ENCODE measurements at regions not wholly inside any gene's neighbourhood (a gene's known extent, or its start where the extent isn't known, plus 50 kb on each side); places are given as distances from the start of the nearest gene placed in this dataset.
A peak's percentile ranks its signal among the peaks of the same experiment; 100 is the strongest.

- H3K27me3 ChIP-seq (ENCODE audit: insufficient read depth, low read length), result no peaks in the 10 kb centered on the region
- Mint-ChIP-seq H3K9me3 (peaks cover 0 to 24% (median 11%) of the 10 kb centered on the region in 8 donors), H3K27ac (no peak overlapping the region), H3K4me3 (no peak overlapping the region), H3K36me3 (no peaks in the 10 kb centered on the region), H3K27me3 (no peaks in the 10 kb centered on the region), H3K4me1 (no peaks in the 10 kb centered on the region)
- POLR2A ChIA-PET (ENCODE audit: partially characterized antibody), result no interaction called here
- no peaks in the 10 kb centered on the region for H3K36me3 ChIP-seq (ENCODE audit: insufficient read depth, low read length)
- DNase-seq, result no peak
- CTCF ChIA-PET (ENCODE audit: partially characterized antibody), result no interaction called here
- intact Hi-C loops (cut with micrococcal nuclease), result no loop called here
- H3K4me1 ChIP-seq (ENCODE audit: insufficient read depth, low read length), result no peaks in the 10 kb centered on the region
- no peaks in the 10 kb centered on the region for H3K9me3 ChIP-seq (ENCODE audit: control insufficient read depth in 1 of 2, low read length in 2 of 2)
- H3K4me3 ChIP-seq (ENCODE audit: low read length in 2 of 2), result no peak overlapping the region
- H3K27ac ChIP-seq (ENCODE audit: low read depth, low read length), result no peak overlapping the region
These were observed 639.0 kb upstream of the SORCS1 start for GRCh38 chr10:107803546-107803945.

GRCh38 chr10:107800061-107800460 lies 635.6 kb upstream of the SORCS1 start:
- Mint-ChIP-seq H3K27me3 (no peaks in the 10 kb centered on the region), H3K4me3 (no peak overlapping the region), H3K4me1 (no peaks in the 10 kb centered on the region), H3K36me3 (no peaks in the 10 kb centered on the region), H3K9me3 (peaks cover 0 to 27% (median 13%) of the 10 kb centered on the region in 8 donors), H3K27ac (no peak overlapping the region)
- Histone ChIP-seq H3K9me3 (ENCODE audit: control insufficient read depth in 1 of 2, low read length in 2 of 2) (no peaks in the 10 kb centered on the region), H3K4me3 (ENCODE audit: low read length in 2 of 2) (no peak overlapping the region), H3K36me3 (ENCODE audit: insufficient read depth, low read length) (no peaks in the 10 kb centered on the region), H3K4me1 (ENCODE audit: insufficient read depth, low read length) (no peaks in the 10 kb centered on the region), H3K27ac (ENCODE audit: low read depth, low read length) (no peak overlapping the region), H3K27me3 (ENCODE audit: insufficient read depth, low read length) (no peaks in the 10 kb centered on the region)
- CTCF ChIA-PET (ENCODE audit: partially characterized antibody), result no interaction called here
- POLR2A ChIA-PET (ENCODE audit: partially characterized antibody), result no interaction called here
- no peak for DNase-seq
- intact Hi-C loops (cut with micrococcal nuclease), result no loop called here

GRCh38 chr10:107790271-107790670 lies 625.8 kb upstream of the SORCS1 start:
- Histone ChIP-seq H3K27me3 (ENCODE audit: insufficient read depth, low read length) (no peaks in the 10 kb centered on the region), H3K36me3 (ENCODE audit: insufficient read depth, low read length) (no peaks in the 10 kb centered on the region), H3K27ac (ENCODE audit: low read depth, low read length) (no peak overlapping the region), H3K4me3 (ENCODE audit: low read length in 2 of 2) (no peak overlapping the region), H3K9me3 (ENCODE audit: control insufficient read depth in 1 of 2, low read length in 2 of 2) (peaks cover 0 to 3% of the 10 kb centered on the region in 2 donors), H3K4me1 (ENCODE audit: insufficient read depth, low read length) (no peaks in the 10 kb centered on the region)
- H3K27ac Mint-ChIP-seq, result no peak overlapping the region
- H3K4me3 Mint-ChIP-seq, result no peak overlapping the region
- H3K36me3 Mint-ChIP-seq, result no peaks in the 10 kb centered on the region
- H3K27me3 Mint-ChIP-seq, result no peaks in the 10 kb centered on the region
- POLR2A ChIA-PET (ENCODE audit: partially characterized antibody), result no interaction called here
- no peak for DNase-seq
- CTCF ChIA-PET (ENCODE audit: partially characterized antibody), result no interaction called here
- intact Hi-C loops (cut with micrococcal nuclease), result no loop called here
- H3K4me1 Mint-ChIP-seq, result no peaks in the 10 kb centered on the region
- peaks cover 0 to 17% (median 8%) of the 10 kb centered on the region in 8 donors for H3K9me3 Mint-ChIP-seq

- intact Hi-C loops (cut with micrococcal nuclease), result no loop called here
- ChIA-PET POLR2A (ENCODE audit: partially characterized antibody) (no interaction called here), CTCF (ENCODE audit: partially characterized antibody) (no interaction called here)
- H3K27me3 ChIP-seq (ENCODE audit: insufficient read depth, low read length), result no peaks in the 10 kb centered on the region
- no peaks in the 10 kb centered on the region for H3K4me1 Mint-ChIP-seq
- no peak overlapping the region for H3K4me3 ChIP-seq (ENCODE audit: low read length in 2 of 2)
- no peak overlapping the region for H3K4me3 Mint-ChIP-seq
- no peaks in the 10 kb centered on the region for H3K4me1 ChIP-seq (ENCODE audit: insufficient read depth, low read length)
- peaks cover 0 to 4% of the 10 kb centered on the region in 2 donors for H3K9me3 ChIP-seq (ENCODE audit: control insufficient read depth in 1 of 2, low read length in 2 of 2)
- DNase-seq, result no peak
- no peaks in the 10 kb centered on the region for H3K36me3 ChIP-seq (ENCODE audit: insufficient read depth, low read length)
- no peak overlapping the region for H3K27ac Mint-ChIP-seq
- H3K27ac ChIP-seq (ENCODE audit: low read depth, low read length), result no peak overlapping the region
- no peaks in the 10 kb centered on the region for H3K27me3 Mint-ChIP-seq
- peaks cover 0 to 29% (median 17%) of the 10 kb centered on the region in 8 donors for H3K9me3 Mint-ChIP-seq
- no peaks in the 10 kb centered on the region for H3K36me3 Mint-ChIP-seq
These were observed 606.6 kb upstream of the SORCS1 start for GRCh38 chr10:107771066-107771465.

GRCh38 chr10:107767185-107767584 lies 602.7 kb upstream of the SORCS1 start:
- ChIA-PET CTCF (ENCODE audit: partially characterized antibody) (no interaction called here), POLR2A (ENCODE audit: partially characterized antibody) (no interaction called here)
- H3K36me3 ChIP-seq (ENCODE audit: insufficient read depth, low read length), result no peaks in the 10 kb centered on the region
- H3K4me1 ChIP-seq (ENCODE audit: insufficient read depth, low read length), result no peaks in the 10 kb centered on the region
- Mint-ChIP-seq H3K36me3 (no peaks in the 10 kb centered on the region), H3K27me3 (no peaks in the 10 kb centered on the region), H3K4me3 (no peak overlapping the region), H3K4me1 (no peaks in the 10 kb centered on the region), H3K9me3 (peaks cover 0 to 28% (median 19%) of the 10 kb centered on the region in 8 donors), H3K27ac (peak overlapping the region in 1 of 7 donors; percentile 38)
- no peak for DNase-seq
- no peak overlapping the region for H3K4me3 ChIP-seq (ENCODE audit: low read length in 2 of 2)
- no peaks in the 10 kb centered on the region for H3K27me3 ChIP-seq (ENCODE audit: insufficient read depth, low read length)
- intact Hi-C loops (cut with micrococcal nuclease), result no loop called here
- peaks cover 0 to 4% of the 10 kb centered on the region in 2 donors for H3K9me3 ChIP-seq (ENCODE audit: control insufficient read depth in 1 of 2, low read length in 2 of 2)
- H3K27ac ChIP-seq (ENCODE audit: low read depth, low read length), result no peak overlapping the region

GRCh38 chr10:107754814-107755213 lies 590.3 kb upstream of the SORCS1 start:
- no peaks in the 10 kb centered on the region for H3K4me1 Mint-ChIP-seq
- H3K27ac ChIP-seq (ENCODE audit: low read depth, low read length), result no peak overlapping the region
- POLR2A ChIA-PET (ENCODE audit: partially characterized antibody), result no interaction called here
- H3K4me3 ChIP-seq (ENCODE audit: low read length in 2 of 2), result no peak overlapping the region
- no peaks in the 10 kb centered on the region for H3K4me1 ChIP-seq (ENCODE audit: insufficient read depth, low read length)
- CTCF ChIA-PET (ENCODE audit: partially characterized antibody), result no interaction called here
- no peaks in the 10 kb centered on the region for H3K36me3 Mint-ChIP-seq
- no peaks in the 10 kb centered on the region for H3K27me3 ChIP-seq (ENCODE audit: insufficient read depth, low read length)
- H3K36me3 ChIP-seq (ENCODE audit: insufficient read depth, low read length), result no peaks in the 10 kb centered on the region
- intact Hi-C loops (cut with micrococcal nuclease), result no loop called here
- H3K27ac Mint-ChIP-seq, result no peak overlapping the region
- H3K27me3 Mint-ChIP-seq, result no peaks in the 10 kb centered on the region
- H3K9me3 Mint-ChIP-seq, result peaks cover 0 to 19% (median 8%) of the 10 kb centered on the region in 8 donors
- no peaks in the 10 kb centered on the region for H3K9me3 ChIP-seq (ENCODE audit: control insufficient read depth in 1 of 2, low read length in 2 of 2)
- no peak overlapping the region for H3K4me3 Mint-ChIP-seq
- DNase-seq, result no peak

- CTCF ChIA-PET (ENCODE audit: partially characterized antibody), result no interaction called here
- H3K4me1 ChIP-seq (ENCODE audit: insufficient read depth, low read length), result no peaks in the 10 kb centered on the region
- no peaks in the 10 kb centered on the region for H3K9me3 ChIP-seq (ENCODE audit: control insufficient read depth in 1 of 2, low read length in 2 of 2)
- no peak overlapping the region for H3K27ac ChIP-seq (ENCODE audit: low read depth, low read length)
- Mint-ChIP-seq H3K27ac (no peak overlapping the region), H3K27me3 (no peaks in the 10 kb centered on the region), H3K9me3 (peaks cover 0 to 33% (median 13%) of the 10 kb centered on the region in 8 donors), H3K4me1 (no peaks in the 10 kb centered on the region), H3K36me3 (no peaks in the 10 kb centered on the region), H3K4me3 (no peak overlapping the region)
- POLR2A ChIA-PET (ENCODE audit: partially characterized antibody), result no interaction called here
- no peak for DNase-seq
- H3K36me3 ChIP-seq (ENCODE audit: insufficient read depth, low read length), result no peaks in the 10 kb centered on the region
- no peaks in the 10 kb centered on the region for H3K27me3 ChIP-seq (ENCODE audit: insufficient read depth, low read length)
- intact Hi-C loops (cut with micrococcal nuclease), result no loop called here
- H3K4me3 ChIP-seq (ENCODE audit: low read length in 2 of 2), result no peak overlapping the region
These were observed 584.7 kb upstream of the SORCS1 start for GRCh38 chr10:107749235-107749634.

- DNase-seq, result no peak
- no peaks in the 10 kb centered on the region for H3K9me3 ChIP-seq (ENCODE audit: control insufficient read depth in 1 of 2, low read length in 2 of 2)
- no peak overlapping the region for H3K27ac ChIP-seq (ENCODE audit: low read depth, low read length)
- H3K4me3 ChIP-seq (ENCODE audit: low read length in 2 of 2), result no peak overlapping the region
- POLR2A ChIA-PET (ENCODE audit: partially characterized antibody), result no interaction called here
- H3K27me3 Mint-ChIP-seq, result no peaks in the 10 kb centered on the region
- no peaks in the 10 kb centered on the region for H3K36me3 ChIP-seq (ENCODE audit: insufficient read depth, low read length)
- H3K4me3 Mint-ChIP-seq, result no peak overlapping the region
- no peaks in the 10 kb centered on the region for H3K27me3 ChIP-seq (ENCODE audit: insufficient read depth, low read length)
- no peaks in the 10 kb centered on the region for H3K36me3 Mint-ChIP-seq
- peaks cover 0 to 39% (median 13%) of the 10 kb centered on the region in 8 donors for H3K9me3 Mint-ChIP-seq
- H3K4me1 Mint-ChIP-seq, result no peaks in the 10 kb centered on the region
- H3K4me1 ChIP-seq (ENCODE audit: insufficient read depth, low read length), result no peaks in the 10 kb centered on the region
- intact Hi-C loops (cut with micrococcal nuclease), result no loop called here
- H3K27ac Mint-ChIP-seq, result no peak overlapping the region
- CTCF ChIA-PET (ENCODE audit: partially characterized antibody), result no interaction called here
These were observed 583.3 kb upstream of the SORCS1 start for GRCh38 chr10:107747851-107748250.
